ENCODE measurements at regions not wholly inside any gene's neighbourhood (a gene's known extent, or its start where the extent isn't known, plus 50 kb on each side); places are given as distances from the start of the nearest gene placed in this dataset.

DNA sequence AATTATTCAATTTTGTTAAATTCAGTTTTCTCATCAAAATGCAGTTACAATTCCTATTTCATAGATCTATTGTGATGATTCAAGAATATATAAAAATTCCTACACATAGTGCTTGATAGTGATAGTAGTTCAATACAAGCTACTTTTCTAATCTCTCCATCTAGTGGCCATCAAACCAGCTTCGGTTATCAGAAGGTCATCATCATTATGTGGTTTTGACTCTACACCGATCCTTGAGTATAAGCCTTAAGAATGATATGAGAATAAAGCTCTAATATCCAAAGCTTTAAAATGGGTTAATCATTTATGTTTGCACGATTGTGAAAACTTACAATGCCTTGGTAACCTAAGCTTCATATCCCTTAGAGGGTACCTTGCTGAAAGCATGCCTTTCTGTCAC, 167.5 kb upstream of the PREP start:
- TF ChIP-seq, protein P1, sequence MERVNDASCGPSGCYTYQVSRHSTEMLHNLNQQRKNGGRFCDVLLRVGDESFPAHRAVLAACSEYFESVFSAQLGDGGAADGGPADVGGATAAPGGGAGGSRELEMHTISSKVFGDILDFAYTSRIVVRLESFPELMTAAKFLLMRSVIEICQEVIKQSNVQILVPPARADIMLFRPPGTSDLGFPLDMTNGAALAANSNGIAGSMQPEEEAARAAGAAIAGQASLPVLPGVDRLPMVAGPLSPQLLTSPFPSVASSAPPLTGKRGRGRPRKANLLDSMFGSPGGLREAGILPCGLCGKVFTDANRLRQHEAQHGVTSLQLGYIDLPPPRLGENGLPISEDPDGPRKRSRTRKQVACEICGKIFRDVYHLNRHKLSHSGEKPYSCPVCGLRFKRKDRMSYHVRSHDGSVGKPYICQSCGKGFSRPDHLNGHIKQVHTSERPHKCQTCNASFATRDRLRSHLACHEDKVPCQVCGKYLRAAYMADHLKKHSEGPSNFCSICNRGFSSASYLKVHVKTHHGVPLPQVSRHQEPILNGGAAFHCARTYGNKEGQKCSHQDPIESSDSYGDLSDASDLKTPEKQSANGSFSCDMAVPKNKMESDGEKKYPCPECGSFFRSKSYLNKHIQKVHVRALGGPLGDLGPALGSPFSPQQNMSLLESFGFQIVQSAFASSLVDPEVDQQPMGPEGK (CRISPR knock-in tag; IDR thresholded peaks at IDR 0.05; ENCODE audit: borderline replicate concordance) = no peak
- TF ChIP-seq ARNTL (CRISPR knock-in tag; IDR thresholded peaks at IDR 0.05; ENCODE audit: borderline replicate concordance, low read depth) = no peak
- TF ChIP-seq ZNF70 (CRISPR knock-in tag; IDR thresholded peaks at IDR 0.05) = no peak
- TF ChIP-seq, protein P2, sequence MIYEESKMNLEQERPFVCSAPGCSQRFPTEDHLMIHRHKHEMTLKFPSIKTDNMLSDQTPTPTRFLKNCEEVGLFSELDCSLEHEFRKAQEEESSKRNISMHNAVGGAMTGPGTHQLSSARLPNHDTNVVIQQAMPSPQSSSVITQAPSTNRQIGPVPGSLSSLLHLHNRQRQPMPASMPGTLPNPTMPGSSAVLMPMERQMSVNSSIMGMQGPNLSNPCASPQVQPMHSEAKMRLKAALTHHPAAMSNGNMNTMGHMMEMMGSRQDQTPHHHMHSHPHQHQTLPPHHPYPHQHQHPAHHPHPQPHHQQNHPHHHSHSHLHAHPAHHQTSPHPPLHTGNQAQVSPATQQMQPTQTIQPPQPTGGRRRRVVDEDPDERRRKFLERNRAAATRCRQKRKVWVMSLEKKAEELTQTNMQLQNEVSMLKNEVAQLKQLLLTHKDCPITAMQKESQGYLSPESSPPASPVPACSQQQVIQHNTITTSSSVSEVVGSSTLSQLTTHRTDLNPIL (CRISPR knock-in tag; IDR thresholded peaks at IDR 0.05; ENCODE audit: low read depth) = no peak
- no peak for TF ChIP-seq ZFP3 (CRISPR knock-in tag; IDR thresholded peaks at IDR 0.05)
- no peak for TF ChIP-seq OSR1 (CRISPR knock-in tag; IDR thresholded peaks at IDR 0.05)
- TF ChIP-seq TOX (CRISPR knock-in tag; IDR thresholded peaks at IDR 0.05; ENCODE audit: borderline replicate concordance) = no peak
- TF ChIP-seq PPARA (CRISPR knock-in tag; IDR thresholded peaks at IDR 0.05; ENCODE audit: borderline replicate concordance) = no peak
- no peak for TF ChIP-seq CSDC2 (CRISPR knock-in tag; IDR thresholded peaks at IDR 0.05)
- TF ChIP-seq ESRRG (CRISPR knock-in tag; IDR thresholded peaks at IDR 0.05) = no peak

Measured in SK-N-SH treated with all-trans-retinoic acid at 6 μM for 48 hours (cell line).